ENCODE measurements at regions not wholly inside any gene's neighbourhood (a gene's known extent, or its start where the extent isn't known, plus 50 kb on each side); places are given as distances from the start of the nearest gene placed in this dataset.

GRCh38 chr2:105626212-105626965, 118.3 kb upstream of the NCK2 start:
- no peaks in the 10 kb centered on the region for H3K79me2 ChIP-seq (replicated peaks; ENCODE audit: insufficient read depth, low read length)
- no peak overlapping the region for H3K4me2 ChIP-seq (ENCODE audit: low read length)
- no peaks in the 10 kb centered on the region for H3K27me3 ChIP-seq (ENCODE audit: insufficient read depth, low read depth, low read length)
- no peak overlapping the region for H2AFZ ChIP-seq (ENCODE audit: low read depth, low read length)
- no peak overlapping the region for H3K4me3 ChIP-seq (ENCODE audit: low read length)
- no peak for TF ChIP-seq SMC3 (conservative IDR thresholded peaks at IDR 0.05; ENCODE audit: poor library complexity)
- no peak for TF ChIP-seq CTCF (IDR thresholded peaks at IDR 0.05; ENCODE audit: poor library complexity, severe bottlenecking)
- TF ChIP-seq POLR2AphosphoS5 (IDR thresholded peaks at IDR 0.05), result no peak
- TF ChIP-seq REST (IDR thresholded peaks at IDR 0.05; ENCODE audit: borderline replicate concordance), result no peak
- TF ChIP-seq EP300 (conservative IDR thresholded peaks at IDR 0.05; ENCODE audit: poor library complexity, severe bottlenecking), result no peak
- TF ChIP-seq EZH2 (IDR thresholded peaks at IDR 0.05; ENCODE audit: borderline replicate concordance, insufficient read depth, low read length, poor library complexity, severe bottlenecking), result no peak
- TF ChIP-seq MXI1 (conservative IDR thresholded peaks at IDR 0.05; ENCODE audit: poor library complexity, severe bottlenecking), result no peak
- TF ChIP-seq TAF1 (IDR thresholded peaks at IDR 0.05; ENCODE audit: low read depth), result no peak
- TF ChIP-seq RAD21 (conservative IDR thresholded peaks at IDR 0.05), result no peak
- no peak overlapping the region for H3K9ac ChIP-seq (ENCODE audit: low read length)
- no peak overlapping the region for H3K27ac ChIP-seq (ENCODE audit: low read length)
- H3K36me3 ChIP-seq (ENCODE audit: insufficient read depth, low read length), result no peaks in the 10 kb centered on the region
- H3K9me3 ChIP-seq (ENCODE audit: low read length), result no peaks in the 10 kb centered on the region
- H4K20me1 ChIP-seq (ENCODE audit: insufficient read depth), result no peaks in the 10 kb centered on the region
- H3K9me2 ChIP-seq (ENCODE audit: insufficient read depth, low read length), result no peaks in the 10 kb centered on the region
- no peaks in the 10 kb centered on the region for H3F3A ChIP-seq (ENCODE audit: insufficient read depth, low read length, poor library complexity, severe bottlenecking)

GRCh38 chr2:105625632-105626031, 119.1 kb upstream of the NCK2 start:
- H3K27ac ChIP-seq (ENCODE audit: low read length), result no peak overlapping the region
- H3K79me2 ChIP-seq (replicated peaks; ENCODE audit: insufficient read depth, low read length), result no peaks in the 10 kb centered on the region
- no peak overlapping the region for H3K4me2 ChIP-seq (ENCODE audit: low read length)
- H3K9me2 ChIP-seq (ENCODE audit: insufficient read depth, low read length), result no peaks in the 10 kb centered on the region
- no peak overlapping the region for H3K9ac ChIP-seq (ENCODE audit: low read length)
- no peaks in the 10 kb centered on the region for H3K36me3 ChIP-seq (ENCODE audit: insufficient read depth, low read length)
- H3K4me3 ChIP-seq (ENCODE audit: low read length), result no peak overlapping the region
- no peaks in the 10 kb centered on the region for H4K20me1 ChIP-seq (ENCODE audit: insufficient read depth)
- no peak overlapping the region for H2AFZ ChIP-seq (ENCODE audit: low read depth, low read length)
- no peaks in the 10 kb centered on the region for H3F3A ChIP-seq (ENCODE audit: insufficient read depth, low read length, poor library complexity, severe bottlenecking)
- H3K27me3 ChIP-seq (ENCODE audit: insufficient read depth, low read depth, low read length), result no peaks in the 10 kb centered on the region
- no peaks in the 10 kb centered on the region for H3K9me3 ChIP-seq (ENCODE audit: low read length)
- TF ChIP-seq EP300 (conservative IDR thresholded peaks at IDR 0.05; ENCODE audit: poor library complexity, severe bottlenecking), result no peak
- no peak for TF ChIP-seq REST (IDR thresholded peaks at IDR 0.05; ENCODE audit: borderline replicate concordance)
- TF ChIP-seq RAD21 (conservative IDR thresholded peaks at IDR 0.05), result no peak
- no peak for TF ChIP-seq CTCF (IDR thresholded peaks at IDR 0.05; ENCODE audit: poor library complexity, severe bottlenecking)
- no peak for TF ChIP-seq SMC3 (conservative IDR thresholded peaks at IDR 0.05; ENCODE audit: poor library complexity)
- no peak for TF ChIP-seq POLR2AphosphoS5 (IDR thresholded peaks at IDR 0.05)
- no peak for TF ChIP-seq MXI1 (conservative IDR thresholded peaks at IDR 0.05; ENCODE audit: poor library complexity, severe bottlenecking)
- no peak for TF ChIP-seq EZH2 (IDR thresholded peaks at IDR 0.05; ENCODE audit: borderline replicate concordance, insufficient read depth, low read length, poor library complexity, severe bottlenecking)
- no peak for TF ChIP-seq TAF1 (IDR thresholded peaks at IDR 0.05; ENCODE audit: low read depth)
